ENCODE measurements at regions not wholly inside any gene's neighbourhood (a gene's known extent, or its start where the extent isn't known, plus 50 kb on each side); places are given as distances from the start of the nearest gene placed in this dataset.

GRCh38 chr1:185533596-185533995 is 200.6 kb upstream of the HMCN1 start:
- no peak for TF ChIP-seq EZH2phosphoT487 (IDR thresholded peaks at IDR 0.05; ENCODE audit: low read depth, severe bottlenecking, unreplicated experiment)
- TF ChIP-seq CTCF (IDR thresholded peaks at IDR 0.05; ENCODE audit: poor library complexity), result no peak

All from hepatocyte (in vitro differentiated cells).